ENCODE measurements at regions not wholly inside any gene's neighbourhood (a gene's known extent, or its start where the extent isn't known, plus 50 kb on each side); places are given as distances from the start of the nearest gene placed in this dataset.

DNA sequence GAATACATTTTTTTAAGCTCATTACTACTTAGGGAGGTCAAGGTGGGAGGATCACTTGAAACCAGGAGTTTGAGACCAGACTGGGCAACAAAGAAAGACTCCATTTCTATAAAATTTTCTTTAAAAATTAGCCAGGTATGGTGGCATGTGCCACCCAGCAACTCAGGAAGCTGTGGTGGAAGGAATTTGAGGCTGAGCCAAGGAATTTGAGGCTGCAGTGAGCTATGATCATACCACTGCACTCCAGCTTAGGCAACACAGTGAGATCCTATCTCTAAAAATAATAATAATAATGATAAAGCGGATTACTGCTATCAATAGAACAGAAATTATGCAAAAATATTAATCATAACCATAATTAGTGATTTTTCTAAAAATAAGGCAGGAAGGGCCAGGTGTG lies 170.3 kb downstream of the COPRS start:
- no peak overlapping the region for H3K4me3 Mint-ChIP-seq (ENCODE audit: unreplicated experiment)
- no peaks in the 10 kb centered on the region for H3K27me3 Mint-ChIP-seq (ENCODE audit: unreplicated experiment)
- H3K27ac Mint-ChIP-seq (ENCODE audit: unreplicated experiment) = no peak overlapping the region
- TF ChIP-seq CTCF (IDR thresholded peaks at IDR 0.05; ENCODE audit: partially characterized antibody, unreplicated experiment) = no peak
- H3K4me1 Mint-ChIP-seq (ENCODE audit: low read depth, unreplicated experiment) = peaks cover 6% of the 10 kb centered on the region
- no peaks in the 10 kb centered on the region for H3K36me3 Mint-ChIP-seq (ENCODE audit: unreplicated experiment)
- DNase-seq = no peak
- H3K9me3 Mint-ChIP-seq (ENCODE audit: unreplicated experiment) = no peaks in the 10 kb centered on the region

DNA sequence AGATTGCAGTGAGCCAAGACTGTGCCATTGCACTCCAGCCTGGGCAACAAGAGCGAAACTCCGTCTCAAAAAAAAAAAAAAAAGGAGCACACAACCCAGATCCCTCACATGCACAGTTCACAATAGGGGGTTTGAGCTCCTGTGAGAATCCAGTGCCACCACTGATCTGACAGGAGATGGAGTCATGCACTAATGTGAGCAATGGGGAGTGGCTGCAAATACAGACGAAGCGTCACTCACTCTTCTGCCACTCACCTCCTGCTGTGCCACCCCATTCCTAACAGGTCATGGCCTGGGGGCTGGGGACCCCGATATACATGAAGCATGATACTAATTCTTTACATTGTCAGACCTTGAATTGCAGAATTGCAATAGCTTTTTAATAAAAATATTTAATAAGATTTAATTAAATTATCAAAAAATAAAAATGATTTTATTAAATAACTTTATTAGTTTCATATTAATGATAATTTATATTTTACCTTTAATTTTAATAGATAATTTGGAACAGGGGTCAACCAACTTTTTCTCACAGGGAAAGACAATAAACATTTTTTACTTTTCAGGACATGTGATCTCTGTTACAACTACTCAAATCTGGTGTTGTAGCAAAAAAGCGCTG lies 171.4 kb downstream of the COPRS start:
- Mint-ChIP-seq H3K27ac (ENCODE audit: unreplicated experiment) (no peak overlapping the region), H3K9me3 (ENCODE audit: unreplicated experiment) (no peaks in the 10 kb centered on the region), H3K36me3 (ENCODE audit: unreplicated experiment) (no peaks in the 10 kb centered on the region), H3K4me3 (ENCODE audit: unreplicated experiment) (no peak overlapping the region), H3K4me1 (ENCODE audit: low read depth, unreplicated experiment) (peaks cover 5% of the 10 kb centered on the region), H3K27me3 (ENCODE audit: unreplicated experiment) (no peaks in the 10 kb centered on the region)
- TF ChIP-seq CTCF (IDR thresholded peaks at IDR 0.05; ENCODE audit: partially characterized antibody, unreplicated experiment) = no peak
- DNase-seq = no peak

DNA sequence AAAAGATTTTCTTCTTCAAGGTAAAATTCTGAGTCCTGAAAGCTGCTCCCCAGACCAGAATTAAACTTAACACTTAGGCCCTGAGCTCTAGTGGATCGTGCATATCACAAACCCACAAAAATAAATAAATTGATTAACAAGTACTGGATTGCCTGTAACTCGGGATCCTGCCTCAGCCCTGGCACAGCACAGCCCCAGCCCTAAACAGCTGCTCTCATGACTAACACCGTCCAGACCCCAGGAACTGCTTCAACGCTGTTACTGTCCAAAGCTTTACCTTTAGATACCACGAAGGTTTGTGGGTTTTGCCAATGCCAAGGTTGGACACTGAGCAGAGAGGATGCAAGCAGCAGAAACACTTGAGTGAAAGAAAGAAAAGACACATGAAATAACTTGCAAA lies 172.5 kb downstream of the COPRS start:
- no peaks in the 10 kb centered on the region for H3K27me3 Mint-ChIP-seq (ENCODE audit: unreplicated experiment)
- no peak for TF ChIP-seq CTCF (IDR thresholded peaks at IDR 0.05; ENCODE audit: partially characterized antibody, unreplicated experiment)
- H3K9me3 Mint-ChIP-seq (ENCODE audit: unreplicated experiment) = no peaks in the 10 kb centered on the region
- H3K4me3 Mint-ChIP-seq (ENCODE audit: unreplicated experiment) = no peak overlapping the region
- H3K4me1 Mint-ChIP-seq (ENCODE audit: low read depth, unreplicated experiment) = no peaks in the 10 kb centered on the region
- DNase-seq = no peak
- H3K27ac Mint-ChIP-seq (ENCODE audit: unreplicated experiment) = no peak overlapping the region
- no peaks in the 10 kb centered on the region for H3K36me3 Mint-ChIP-seq (ENCODE audit: unreplicated experiment)

DNA sequence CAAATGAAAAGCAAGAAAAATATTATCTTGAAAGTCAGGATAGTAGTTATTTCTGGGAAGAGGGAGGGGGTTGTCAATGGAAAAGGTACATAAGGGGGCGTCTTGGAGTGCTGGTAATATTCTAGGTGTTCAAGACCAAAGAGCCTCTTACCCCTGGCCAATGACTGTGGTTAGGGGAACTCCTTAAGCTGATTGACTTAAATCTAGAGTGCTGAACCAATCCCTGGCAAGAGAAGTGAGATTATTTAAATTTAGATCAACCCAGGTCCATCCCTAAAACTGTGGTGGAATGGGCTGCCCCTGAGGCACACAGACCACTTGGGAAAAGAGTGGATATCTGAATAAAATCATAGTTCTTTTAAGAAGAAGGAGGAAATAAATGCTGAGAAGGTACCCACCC lies 174.1 kb downstream of the COPRS start:
- H3K9me3 Mint-ChIP-seq (ENCODE audit: unreplicated experiment) = no peaks in the 10 kb centered on the region
- H3K27me3 Mint-ChIP-seq (ENCODE audit: unreplicated experiment) = no peaks in the 10 kb centered on the region
- no peak overlapping the region for H3K4me3 Mint-ChIP-seq (ENCODE audit: unreplicated experiment)
- no peak for TF ChIP-seq CTCF (IDR thresholded peaks at IDR 0.05; ENCODE audit: partially characterized antibody, unreplicated experiment)
- no peaks in the 10 kb centered on the region for H3K4me1 Mint-ChIP-seq (ENCODE audit: low read depth, unreplicated experiment)
- no peak overlapping the region for H3K27ac Mint-ChIP-seq (ENCODE audit: unreplicated experiment)
- DNase-seq = no peak
- H3K36me3 Mint-ChIP-seq (ENCODE audit: unreplicated experiment) = no peaks in the 10 kb centered on the region

- Mint-ChIP-seq H3K4me1 (ENCODE audit: low read depth, unreplicated experiment) (peaks cover 4% of the 10 kb centered on the region), H3K9me3 (ENCODE audit: unreplicated experiment) (no peaks in the 10 kb centered on the region), H3K27ac (ENCODE audit: unreplicated experiment) (no peak overlapping the region), H3K4me3 (ENCODE audit: unreplicated experiment) (no peak overlapping the region), H3K36me3 (ENCODE audit: unreplicated experiment) (no peaks in the 10 kb centered on the region), H3K27me3 (ENCODE audit: unreplicated experiment) (no peaks in the 10 kb centered on the region)
- TF ChIP-seq CTCF (IDR thresholded peaks at IDR 0.05; ENCODE audit: partially characterized antibody, unreplicated experiment) = no peak
- DNase-seq = no peak
Observed at GRCh38 chr17:31680126-31680525, 178.9 kb downstream of the COPRS start.

All from glutamatergic neuron (in vitro differentiated cells).